ENCODE measurements at regions not wholly inside any gene's neighbourhood (a gene's known extent, or its start where the extent isn't known, plus 50 kb on each side); places are given as distances from the start of the nearest gene placed in this dataset.

DNA sequence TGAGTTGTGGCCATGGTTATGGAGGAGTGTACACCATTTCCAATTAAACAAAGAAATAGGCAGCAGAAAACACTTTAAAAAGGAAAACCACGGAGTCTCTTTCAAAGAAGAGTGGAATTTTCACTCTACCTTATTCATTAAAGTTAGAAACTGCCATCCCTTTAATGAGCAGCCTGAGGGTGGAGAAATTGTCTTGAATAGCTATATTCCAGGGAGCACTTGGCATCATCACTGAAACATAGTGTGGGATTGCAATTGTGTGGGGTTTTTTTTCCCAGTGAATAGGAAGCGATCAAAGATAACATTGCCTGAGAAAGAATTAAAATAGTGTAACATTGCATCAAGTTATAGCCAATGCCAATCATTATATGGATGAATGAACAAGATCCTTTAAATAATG, 191.6 kb downstream of the TEX36 start:
- no peak for TF ChIP-seq CTCF (IDR thresholded peaks at IDR 0.05)
- H3K4me3 Mint-ChIP-seq (ENCODE audit: unreplicated experiment) = no peak overlapping the region
- H3K36me3 Mint-ChIP-seq (ENCODE audit: low read depth) = no peaks in the 10 kb centered on the region
- no peaks in the 10 kb centered on the region for H3K4me1 Mint-ChIP-seq (ENCODE audit: low read depth)
- no peak overlapping the region for H3K27ac Mint-ChIP-seq (ENCODE audit: unreplicated experiment)
- DNase-seq (ENCODE audit: low spot score) = no peak
- peaks cover 16% of the 10 kb centered on the region for H3K27me3 Mint-ChIP-seq (ENCODE audit: low read depth)
- H3K9me3 Mint-ChIP-seq (ENCODE audit: low read depth) = no peaks in the 10 kb centered on the region

GRCh38 chr10:125489731-125490130, 193.2 kb downstream of the TEX36 start:
- Mint-ChIP-seq H3K27ac (ENCODE audit: unreplicated experiment) (no peak overlapping the region), H3K9me3 (ENCODE audit: low read depth) (no peaks in the 10 kb centered on the region), H3K36me3 (ENCODE audit: low read depth) (no peaks in the 10 kb centered on the region), H3K4me1 (ENCODE audit: low read depth) (no peaks in the 10 kb centered on the region), H3K27me3 (ENCODE audit: low read depth) (peaks cover 15% of the 10 kb centered on the region), H3K4me3 (ENCODE audit: unreplicated experiment) (no peak overlapping the region)
- TF ChIP-seq CTCF (IDR thresholded peaks at IDR 0.05) = no peak
- no peak for DNase-seq (ENCODE audit: low spot score)

DNA sequence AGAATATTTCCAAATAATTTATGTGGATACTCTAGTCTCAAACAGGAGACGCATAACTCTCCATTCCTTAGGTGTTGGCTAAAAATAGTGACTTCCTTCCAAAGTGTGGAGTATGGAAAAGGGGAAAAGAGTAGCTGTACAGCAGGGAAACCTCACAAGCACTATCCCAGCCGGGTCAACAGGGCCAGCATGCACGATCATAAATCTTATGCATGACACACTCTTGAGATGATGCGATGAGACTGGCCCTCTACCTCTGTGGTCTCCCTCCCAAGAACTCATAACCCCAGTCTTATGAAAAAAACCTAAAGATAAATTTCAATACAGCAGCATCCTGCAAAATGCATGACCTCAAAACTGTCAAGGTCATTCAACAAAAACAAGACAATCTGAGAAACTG, 197.3 kb downstream of the TEX36 start:
- no peak for TF ChIP-seq CTCF (IDR thresholded peaks at IDR 0.05)
- H3K4me1 Mint-ChIP-seq (ENCODE audit: low read depth) = no peaks in the 10 kb centered on the region
- no peak overlapping the region for H3K27ac Mint-ChIP-seq (ENCODE audit: unreplicated experiment)
- no peak overlapping the region for H3K4me3 Mint-ChIP-seq (ENCODE audit: unreplicated experiment)
- no peak for DNase-seq (ENCODE audit: low spot score)
- H3K9me3 Mint-ChIP-seq (ENCODE audit: low read depth) = no peaks in the 10 kb centered on the region
- H3K27me3 Mint-ChIP-seq (ENCODE audit: low read depth) = peaks cover 12% of the 10 kb centered on the region
- no peaks in the 10 kb centered on the region for H3K36me3 Mint-ChIP-seq (ENCODE audit: low read depth)

- H3K4me3 Mint-ChIP-seq (ENCODE audit: unreplicated experiment) = no peak overlapping the region
- H3K4me1 Mint-ChIP-seq (ENCODE audit: low read depth) = no peaks in the 10 kb centered on the region
- TF ChIP-seq CTCF (IDR thresholded peaks at IDR 0.05) = no peak
- peaks cover 13% of the 10 kb centered on the region for H3K27me3 Mint-ChIP-seq (ENCODE audit: low read depth)
- H3K27ac Mint-ChIP-seq (ENCODE audit: unreplicated experiment) = no peak overlapping the region
- H3K9me3 Mint-ChIP-seq (ENCODE audit: low read depth) = no peaks in the 10 kb centered on the region
- no peak for DNase-seq (ENCODE audit: low spot score)
- no peaks in the 10 kb centered on the region for H3K36me3 Mint-ChIP-seq (ENCODE audit: low read depth)
These were observed 198.8 kb downstream of the TEX36 start for GRCh38 chr10:125484035-125484732.

- DNase-seq (ENCODE audit: low spot score) = no peak
- H3K27me3 Mint-ChIP-seq (ENCODE audit: low read depth) = peaks cover 10% of the 10 kb centered on the region
- TF ChIP-seq CTCF (IDR thresholded peaks at IDR 0.05) = no peak
- no peak overlapping the region for H3K4me3 Mint-ChIP-seq (ENCODE audit: unreplicated experiment)
- no peaks in the 10 kb centered on the region for H3K4me1 Mint-ChIP-seq (ENCODE audit: low read depth)
- H3K27ac Mint-ChIP-seq (ENCODE audit: unreplicated experiment) = no peak overlapping the region
- no peaks in the 10 kb centered on the region for H3K9me3 Mint-ChIP-seq (ENCODE audit: low read depth)
- no peaks in the 10 kb centered on the region for H3K36me3 Mint-ChIP-seq (ENCODE audit: low read depth)
These were observed 200.3 kb downstream of the TEX36 start for GRCh38 chr10:125482637-125483036.
